ENCODE measurements at regions not wholly inside any gene's neighbourhood (a gene's known extent, or its start where the extent isn't known, plus 50 kb on each side); places are given as distances from the start of the nearest gene placed in this dataset.

- no peaks in the 10 kb centered on the region for H3K27me3 ChIP-seq (ENCODE audit: control insufficient read depth in 1 of 2, insufficient read depth in 2 of 2, low read length in 2 of 2)
- H3K4me3 ChIP-seq (ENCODE audit: low read length), result no peak overlapping the region
- Mint-ChIP-seq H3K4me3 (no peak overlapping the region), H3K9me3 (no peaks in the 10 kb centered on the region), H3K27ac (no peak overlapping the region), H3K36me3 (ENCODE audit: low read depth) (no peaks in the 10 kb centered on the region), H3K27me3 (no peaks in the 10 kb centered on the region), H3K4me1 (ENCODE audit: low read depth) (no peaks in the 10 kb centered on the region)
- no peaks in the 10 kb centered on the region for H3K36me3 ChIP-seq (ENCODE audit: insufficient read depth, low read length)
- POLR2A ChIA-PET, result no interaction called here
- no peaks in the 10 kb centered on the region for H3K9me3 ChIP-seq (ENCODE audit: control insufficient read depth in 1 of 2, insufficient read depth in 1 of 2, low read length in 2 of 2)
- intact Hi-C loops (cut with DNase I, micrococcal nuclease), result no loop called here
- ATAC-seq (ENCODE audit: poor library complexity) (no peak), DNase-seq (no peak)
- H3K27ac ChIP-seq (ENCODE audit: low read depth in 1 of 2, low read length in 2 of 2), result no peak overlapping the region
- TF ChIP-seq CTCF (IDR thresholded peaks at IDR 0.05), result no peak
- CTCF ChIA-PET, result no interaction called here
- H3K4me1 ChIP-seq (ENCODE audit: insufficient read depth, low read length), result no peaks in the 10 kb centered on the region
Measured at GRCh38 chr9:89842267-89842768, 237.5 kb downstream of the GADD45G start.

GRCh38 chr9:89843074-89843473 lies 238.3 kb downstream of the GADD45G start:
- no peaks in the 10 kb centered on the region for H3K27me3 Mint-ChIP-seq
- Histone ChIP-seq H3K4me1 (ENCODE audit: insufficient read depth, low read length) (no peaks in the 10 kb centered on the region), H3K9me3 (ENCODE audit: control insufficient read depth in 1 of 2, insufficient read depth in 1 of 2, low read length in 2 of 2) (no peaks in the 10 kb centered on the region), H3K27me3 (ENCODE audit: control insufficient read depth in 1 of 2, insufficient read depth in 2 of 2, low read length in 2 of 2) (no peaks in the 10 kb centered on the region), H3K27ac (ENCODE audit: low read depth in 1 of 2, low read length in 2 of 2) (no peak overlapping the region), H3K36me3 (ENCODE audit: insufficient read depth, low read length) (no peaks in the 10 kb centered on the region), H3K4me3 (ENCODE audit: low read length) (no peak overlapping the region)
- no peaks in the 10 kb centered on the region for H3K4me1 Mint-ChIP-seq (ENCODE audit: low read depth)
- intact Hi-C loops (cut with DNase I, micrococcal nuclease), result no loop called here
- DNase-seq (no peak), ATAC-seq (ENCODE audit: poor library complexity) (no peak)
- H3K9me3 Mint-ChIP-seq, result no peaks in the 10 kb centered on the region
- no peak for TF ChIP-seq CTCF (IDR thresholded peaks at IDR 0.05)
- H3K4me3 Mint-ChIP-seq, result no peak overlapping the region
- ChIA-PET POLR2A (no interaction called here), CTCF (no interaction called here)
- H3K36me3 Mint-ChIP-seq (ENCODE audit: low read depth), result no peaks in the 10 kb centered on the region
- no peak overlapping the region for H3K27ac Mint-ChIP-seq

- Histone ChIP-seq H3K27me3 (ENCODE audit: control insufficient read depth in 1 of 2, insufficient read depth in 2 of 2, low read length in 2 of 2) (no peaks in the 10 kb centered on the region), H3K4me3 (ENCODE audit: low read length) (no peak overlapping the region), H3K36me3 (ENCODE audit: insufficient read depth, low read length) (no peaks in the 10 kb centered on the region), H3K4me1 (ENCODE audit: insufficient read depth, low read length) (no peaks in the 10 kb centered on the region), H3K9me3 (ENCODE audit: control insufficient read depth in 1 of 2, insufficient read depth in 1 of 2, low read length in 2 of 2) (no peaks in the 10 kb centered on the region), H3K27ac (ENCODE audit: low read depth in 1 of 2, low read length in 2 of 2) (no peak overlapping the region)
- no peak for DNase-seq
- POLR2A ChIA-PET, result no interaction called here
- no peaks in the 10 kb centered on the region for H3K9me3 Mint-ChIP-seq
- no peak for TF ChIP-seq CTCF (IDR thresholded peaks at IDR 0.05)
- CTCF ChIA-PET, result no interaction called here
- intact Hi-C loops (cut with DNase I, micrococcal nuclease), result no loop called here
- no peaks in the 10 kb centered on the region for H3K27me3 Mint-ChIP-seq
- no peak overlapping the region for H3K27ac Mint-ChIP-seq
- H3K4me3 Mint-ChIP-seq, result no peak overlapping the region
- no peak for ATAC-seq (ENCODE audit: poor library complexity)
- no peaks in the 10 kb centered on the region for H3K4me1 Mint-ChIP-seq (ENCODE audit: low read depth)
- H3K36me3 Mint-ChIP-seq (ENCODE audit: low read depth), result no peaks in the 10 kb centered on the region
Measured at GRCh38 chr9:89843591-89843990, 238.8 kb downstream of the GADD45G start.

Measured in CD4-positive, alpha-beta T cell (primary cell).